ENCODE measurements at regions not wholly inside any gene's neighbourhood (a gene's known extent, or its start where the extent isn't known, plus 50 kb on each side); places are given as distances from the start of the nearest gene placed in this dataset.

DNA sequence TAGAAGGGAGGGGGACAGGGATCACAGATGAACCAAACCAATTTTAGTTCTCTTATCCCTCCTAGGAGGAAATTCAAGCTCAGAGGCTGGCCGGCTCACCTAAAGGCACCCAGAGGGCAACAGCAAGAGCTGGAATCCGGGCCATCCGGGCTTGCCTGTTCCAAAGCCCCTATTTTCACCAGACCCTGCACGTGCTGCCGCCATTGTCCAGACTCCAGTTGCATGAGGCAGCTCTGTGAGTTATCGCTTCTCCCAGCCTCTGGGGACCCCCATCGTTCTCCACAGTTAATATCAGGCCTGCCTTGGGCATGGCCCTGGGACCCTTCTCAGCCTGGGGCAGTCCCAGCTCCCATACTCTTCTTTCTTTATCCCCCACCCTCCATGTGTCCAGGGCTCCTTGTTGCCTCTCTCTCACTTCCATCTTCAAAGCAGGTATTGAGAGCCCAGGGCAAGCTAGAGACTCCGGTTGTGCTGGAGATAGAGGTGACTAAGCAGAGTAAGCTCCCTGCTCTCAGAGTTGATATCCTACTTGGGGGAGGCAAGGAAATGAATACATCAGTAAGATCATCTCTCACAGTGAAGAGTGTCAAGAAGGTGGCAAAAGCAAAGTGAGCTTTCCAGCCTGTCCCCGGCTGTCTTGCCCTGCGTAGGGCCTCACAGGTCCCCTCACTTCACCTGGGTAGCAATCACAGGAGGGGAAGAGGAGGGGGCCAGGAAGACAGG, 322.8 kb downstream of the UACA start:
- DNase-seq: no peak

DNA sequence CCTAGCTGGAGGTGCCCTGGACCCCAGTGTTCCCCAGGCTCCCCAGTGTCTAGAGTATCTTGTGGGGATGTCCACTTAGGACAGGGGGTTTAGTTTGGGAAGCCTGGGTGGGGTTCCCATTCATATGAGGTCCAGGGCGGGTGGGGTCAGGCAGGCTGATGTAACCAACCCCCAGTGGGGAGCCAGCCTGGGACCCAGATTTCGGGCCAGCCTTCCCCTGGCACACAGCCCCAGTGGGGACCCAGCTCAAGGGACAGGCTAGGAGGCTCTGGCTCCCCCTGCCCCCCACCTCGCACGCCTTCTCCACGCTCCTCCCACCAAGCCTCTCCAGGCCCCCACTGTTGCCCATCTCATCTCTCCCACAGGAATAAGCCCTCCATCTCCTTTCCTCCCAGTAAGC, 323.5 kb downstream of the UACA start:
- DNase-seq: no peak

DNA sequence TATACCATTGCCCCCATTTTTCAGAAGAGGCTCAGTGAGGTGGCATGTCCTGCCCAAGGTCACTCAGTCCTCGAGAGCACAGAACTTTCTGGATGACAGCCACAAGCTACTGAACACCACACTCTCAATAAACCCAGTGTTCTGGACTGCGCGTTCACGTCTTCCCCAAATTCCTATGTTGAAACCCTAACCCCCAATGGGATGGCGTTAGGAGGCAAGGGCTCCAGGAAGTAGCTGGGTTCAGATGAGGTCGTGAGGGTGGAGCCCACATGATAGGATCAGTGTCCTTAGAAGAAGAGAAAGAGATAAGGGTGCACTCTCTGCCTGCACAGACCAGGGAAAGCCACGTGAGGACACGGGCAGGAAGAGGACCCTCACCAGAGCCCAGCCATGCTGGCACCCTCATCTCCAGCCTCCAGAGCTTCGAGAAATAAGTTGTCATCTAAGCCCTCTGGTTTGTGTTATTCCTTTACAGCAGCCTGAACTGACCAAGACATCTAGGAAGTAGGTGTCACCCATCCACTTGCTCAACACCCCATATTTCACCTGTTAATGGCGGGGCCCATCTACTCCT, 324.0 kb downstream of the UACA start:
- DNase-seq: no peak

DNA sequence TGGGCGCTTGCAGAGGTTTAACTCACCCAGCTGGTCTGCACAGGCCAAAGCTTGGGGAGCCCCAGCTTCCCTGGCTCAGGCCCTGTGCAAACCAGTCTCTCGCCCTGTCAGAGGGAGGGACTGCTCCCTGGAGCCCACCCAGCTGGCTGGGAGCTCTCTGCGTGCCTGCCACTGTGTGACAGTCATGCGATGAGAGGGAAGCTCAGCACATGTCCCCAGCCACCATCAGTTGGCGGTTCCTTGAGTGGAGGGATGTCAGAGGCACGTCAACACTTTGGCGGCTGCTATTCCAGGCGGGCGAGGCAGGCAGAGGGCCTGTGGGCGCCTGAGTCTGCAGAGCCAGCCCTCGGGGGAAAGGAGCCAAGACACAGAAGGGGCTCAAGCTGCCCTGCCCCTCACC, 324.6 kb downstream of the UACA start:
- no peak for DNase-seq

DNA sequence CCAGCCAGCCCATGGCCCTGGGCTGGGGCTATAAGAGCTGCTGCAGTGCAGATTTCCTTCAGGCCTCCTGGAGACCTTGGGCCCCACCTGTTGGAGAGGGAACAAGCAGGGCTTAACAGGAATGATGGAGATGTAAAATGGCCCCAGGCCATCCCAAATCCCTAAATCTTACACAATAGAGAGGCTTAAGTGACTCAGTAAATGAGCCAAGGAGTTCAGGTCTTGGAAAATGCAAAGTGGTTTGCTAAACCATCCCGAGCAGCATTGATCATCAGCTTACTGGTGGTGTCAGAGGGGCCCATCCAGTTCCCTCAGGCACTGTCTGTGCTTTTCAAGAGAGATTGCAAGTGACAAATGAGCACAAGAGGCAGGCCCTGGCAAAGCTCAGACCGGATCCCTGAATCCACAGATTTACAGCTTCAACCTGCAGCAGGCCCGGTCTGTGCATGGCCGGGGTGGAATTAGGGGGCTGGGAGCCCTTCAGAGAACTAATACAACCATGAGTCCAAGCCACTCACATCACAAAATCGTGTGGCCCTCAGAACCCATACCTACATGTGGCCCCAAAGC, 325.4 kb downstream of the UACA start:
- no peak for DNase-seq

DNA sequence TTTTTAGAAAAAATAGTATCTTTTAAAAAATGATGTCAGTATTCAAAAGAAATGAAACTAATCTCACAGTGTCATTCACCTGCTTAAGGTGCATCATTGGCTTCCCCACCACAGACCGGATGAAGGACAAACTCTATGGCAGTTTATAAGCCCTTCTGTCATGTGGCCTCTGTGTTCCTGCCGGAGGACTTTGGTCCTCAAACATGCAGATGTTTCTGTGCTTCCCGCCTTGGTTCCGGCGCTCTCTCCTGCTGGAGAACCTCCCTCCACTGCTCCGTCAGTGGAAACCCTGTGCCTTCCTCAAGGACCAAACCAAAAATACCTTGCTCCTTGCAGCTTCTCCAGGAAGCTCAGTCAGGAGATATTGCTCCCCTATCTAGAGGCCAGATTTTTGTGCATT, 326.3 kb downstream of the UACA start:
- DNase-seq: no peak

DNA sequence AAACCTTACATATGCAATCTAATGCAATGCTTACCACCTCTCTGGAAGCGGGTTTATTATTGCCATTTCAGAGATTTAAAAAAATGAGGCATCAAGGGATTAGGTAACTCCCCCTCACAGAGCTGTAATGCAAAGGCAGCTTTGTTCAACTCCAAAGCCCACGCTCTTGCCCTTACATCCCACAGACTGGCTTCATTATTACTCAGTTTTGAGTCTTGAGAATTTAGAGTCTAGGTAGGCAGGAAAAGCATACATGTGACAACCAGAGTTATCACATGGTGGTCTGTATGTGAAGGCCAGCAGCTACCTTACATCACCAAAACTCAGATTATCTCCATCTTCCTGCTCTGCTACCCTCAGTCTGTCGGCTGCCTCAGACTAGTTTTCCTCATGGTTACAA, 326.9 kb downstream of the UACA start:
- DNase-seq: no peak

DNA sequence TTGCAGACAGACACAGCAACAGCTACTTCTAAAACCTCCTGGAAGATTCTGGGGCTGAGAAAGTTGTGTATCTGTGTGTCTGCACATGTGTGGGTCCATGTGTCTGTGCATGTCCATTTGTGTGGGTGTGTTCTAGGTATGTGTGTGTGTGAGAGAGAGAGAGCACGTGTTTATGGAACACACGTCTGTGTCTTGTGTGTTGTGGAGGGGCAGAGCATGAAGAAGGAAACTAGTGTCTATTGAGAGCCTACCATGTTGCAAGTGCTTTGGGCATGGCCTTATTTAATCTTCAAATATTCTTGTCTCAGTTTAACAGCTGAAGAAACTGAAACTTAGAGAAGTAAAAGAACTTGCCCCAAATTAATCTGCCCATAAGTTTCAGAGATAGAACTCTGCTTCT, 327.5 kb downstream of the UACA start:
- DNase-seq: no peak

DNA sequence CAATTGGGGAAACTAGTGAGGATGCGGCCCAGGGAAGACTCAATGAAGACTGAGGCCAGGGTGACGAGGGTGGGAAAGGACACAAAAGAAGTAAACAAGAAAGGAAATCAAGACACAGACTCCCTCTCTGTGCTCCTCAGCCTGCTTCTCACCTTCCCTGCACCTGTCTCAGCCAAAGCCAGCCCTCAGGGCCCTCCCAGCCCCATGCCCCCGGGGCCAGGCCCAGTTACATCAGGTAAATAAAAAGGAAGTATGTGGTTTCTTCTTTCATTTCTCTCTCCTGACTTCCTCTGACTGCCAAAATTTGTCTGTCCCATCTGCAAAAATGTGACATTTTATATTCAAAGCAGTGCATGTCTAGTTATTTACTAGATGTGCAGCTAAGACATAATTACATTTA, 328.0 kb downstream of the UACA start:
- no peak for DNase-seq

DNA sequence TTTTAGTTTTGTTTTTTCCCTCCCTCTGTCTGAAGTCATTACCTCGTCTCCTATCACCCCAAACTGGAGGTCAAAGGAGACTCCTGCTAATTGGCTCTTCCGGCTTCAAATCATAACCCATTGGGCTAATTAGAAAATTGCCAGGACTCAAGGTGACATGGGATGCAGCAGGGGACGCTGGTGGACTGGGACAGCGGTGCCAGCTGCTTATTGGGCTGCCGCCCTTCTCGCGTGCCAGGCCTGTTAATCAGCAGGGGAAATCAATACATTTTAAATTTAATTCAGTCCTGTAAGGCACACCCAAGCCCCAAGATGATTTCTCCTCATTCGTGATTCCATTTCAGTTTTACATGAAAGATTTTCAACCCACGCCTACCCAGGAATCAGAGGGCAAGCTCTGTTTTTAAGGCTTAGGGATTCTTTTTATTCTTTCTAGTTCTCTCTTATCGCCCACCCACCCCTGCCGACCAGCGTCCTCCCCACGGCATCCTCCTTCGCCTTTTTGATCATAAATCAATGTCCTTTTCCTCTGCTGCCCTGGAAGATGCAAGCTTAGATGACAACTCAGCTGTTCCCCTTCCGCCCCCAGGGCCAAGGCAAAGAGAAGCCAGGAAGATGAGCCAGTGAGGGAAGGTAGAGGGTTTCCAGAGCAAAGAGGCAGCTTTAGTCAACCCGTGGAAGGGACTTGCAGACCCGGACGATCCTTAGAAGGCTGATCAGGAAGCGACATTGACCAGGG, 329.6 kb downstream of the UACA start:
- DNase-seq: no peak

DNA sequence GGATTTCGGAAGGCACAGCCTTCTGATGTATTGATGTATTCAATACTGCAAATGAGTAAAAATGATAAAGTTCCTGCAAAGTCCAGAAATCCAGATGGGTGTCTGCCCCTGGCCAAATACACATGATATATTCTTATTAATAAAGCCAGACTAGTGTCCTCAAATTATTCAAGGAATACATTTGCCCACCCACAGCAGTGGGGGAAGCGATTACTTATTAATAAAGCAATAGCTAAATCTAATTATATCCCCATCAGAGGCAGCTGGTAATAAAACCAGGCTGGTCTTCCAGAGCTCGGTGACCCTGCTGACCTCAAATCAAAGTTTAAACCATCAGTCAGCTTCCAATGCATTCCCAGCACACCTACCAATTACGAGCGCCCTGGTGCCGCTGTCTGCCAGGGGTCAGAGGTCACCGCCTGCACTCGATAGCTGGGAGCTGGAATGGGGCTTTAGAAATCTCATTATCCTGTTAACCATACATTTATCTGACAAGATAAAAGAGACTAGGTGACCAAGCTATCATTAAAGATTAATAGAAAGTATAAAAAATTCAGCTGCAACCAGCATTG, 330.3 kb downstream of the UACA start:
- no peak for DNase-seq

DNA sequence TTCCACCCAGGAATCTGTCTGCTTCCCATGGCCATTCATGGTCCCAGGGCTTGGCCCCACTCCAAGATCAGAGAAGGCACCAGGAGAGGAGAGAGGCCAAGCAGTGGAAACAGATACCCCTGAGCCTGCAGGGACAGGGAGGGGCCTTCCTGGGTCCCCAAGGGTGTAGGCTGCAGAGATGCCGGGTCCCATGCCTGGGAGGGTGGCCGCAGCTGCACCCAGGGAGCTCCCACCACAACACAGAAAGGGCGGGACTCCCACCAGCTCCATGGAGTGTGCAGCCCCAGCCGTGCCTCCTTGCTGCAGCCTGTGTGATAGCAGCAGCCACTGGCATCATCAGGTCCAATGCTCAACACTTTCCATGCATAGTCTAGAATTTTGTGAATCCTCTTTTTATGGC, 331.5 kb downstream of the UACA start:
- no peak for DNase-seq

DNA sequence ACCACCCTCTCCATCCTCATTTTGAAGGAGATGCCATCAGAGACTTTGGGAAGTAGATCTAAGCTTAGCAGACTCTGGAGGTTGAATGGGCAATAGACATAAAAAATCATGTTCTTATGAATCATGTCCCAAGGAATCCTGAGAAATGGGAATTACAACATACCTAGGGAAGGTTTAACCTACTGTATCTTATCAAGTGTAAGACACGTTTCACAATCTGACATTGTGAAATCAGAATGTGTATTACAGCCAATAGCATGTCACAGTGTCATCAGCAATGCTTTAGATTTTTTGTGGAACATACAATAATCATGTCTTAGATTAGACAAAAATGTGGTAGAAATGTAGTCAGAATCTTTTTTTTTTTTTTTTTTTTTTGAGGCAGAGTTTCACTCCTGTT, 332.4 kb upstream of the TLE3 start:
- no peak for DNase-seq

DNA sequence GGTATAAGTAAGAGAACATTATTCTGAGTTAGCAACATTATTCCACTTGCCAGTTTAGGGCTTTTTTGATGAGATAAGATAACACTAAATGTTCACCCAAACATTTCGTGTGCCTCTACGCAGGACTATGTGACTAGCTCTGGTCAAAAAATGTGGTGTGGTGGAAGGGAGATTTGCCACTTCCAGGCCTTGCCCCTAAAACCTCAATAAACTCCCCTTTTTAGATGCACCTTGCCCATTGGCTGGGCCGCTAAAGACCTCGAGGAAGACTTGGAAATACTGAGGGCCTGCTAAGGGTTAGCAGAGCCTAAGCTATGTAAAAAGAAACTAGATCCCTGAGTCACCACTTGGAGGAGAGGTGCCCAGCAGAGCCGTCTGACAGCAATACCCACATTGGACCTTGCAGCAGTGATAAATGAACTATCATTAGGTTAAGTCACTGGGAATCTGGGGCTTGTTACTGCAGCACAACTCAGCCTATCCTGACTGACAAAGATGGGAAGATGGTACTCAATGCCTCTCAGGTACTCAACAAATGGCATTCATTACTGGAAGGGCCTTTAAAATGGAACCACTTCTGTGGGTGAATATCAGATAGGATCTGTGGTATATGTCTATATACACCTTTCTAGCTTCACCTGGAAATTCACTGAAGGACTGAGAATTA, 331.5 kb upstream of the TLE3 start:
- no peak for DNase-seq

DNA sequence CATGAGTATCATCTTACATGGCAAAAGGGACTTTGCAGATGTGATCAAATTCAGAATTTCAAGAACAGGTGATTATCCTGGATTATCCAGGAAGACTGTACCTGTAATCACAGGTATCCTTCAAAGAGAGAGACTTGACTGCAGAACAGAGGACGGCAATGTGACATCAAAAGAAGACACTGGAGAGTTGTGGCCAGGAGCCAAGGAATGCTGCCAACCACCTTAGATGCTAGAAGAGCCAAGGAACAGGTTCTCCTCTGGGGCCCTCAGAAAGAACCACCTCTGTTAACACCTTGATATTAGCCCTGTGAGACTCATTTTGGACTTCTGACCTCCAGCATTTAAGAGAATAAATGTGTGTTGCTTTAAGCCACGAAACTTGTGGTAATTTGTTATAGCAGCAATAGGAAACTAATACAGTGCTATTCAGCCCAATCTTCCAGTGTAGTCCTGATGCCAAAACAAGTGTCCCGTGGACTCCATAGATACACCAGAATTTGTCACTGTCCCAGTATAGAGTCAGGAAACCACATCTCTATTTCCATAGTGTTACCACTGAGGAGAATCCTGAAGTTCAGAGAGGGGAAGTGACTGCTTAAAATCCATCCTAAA, 330.6 kb upstream of the TLE3 start:
- DNase-seq: no peak

DNA sequence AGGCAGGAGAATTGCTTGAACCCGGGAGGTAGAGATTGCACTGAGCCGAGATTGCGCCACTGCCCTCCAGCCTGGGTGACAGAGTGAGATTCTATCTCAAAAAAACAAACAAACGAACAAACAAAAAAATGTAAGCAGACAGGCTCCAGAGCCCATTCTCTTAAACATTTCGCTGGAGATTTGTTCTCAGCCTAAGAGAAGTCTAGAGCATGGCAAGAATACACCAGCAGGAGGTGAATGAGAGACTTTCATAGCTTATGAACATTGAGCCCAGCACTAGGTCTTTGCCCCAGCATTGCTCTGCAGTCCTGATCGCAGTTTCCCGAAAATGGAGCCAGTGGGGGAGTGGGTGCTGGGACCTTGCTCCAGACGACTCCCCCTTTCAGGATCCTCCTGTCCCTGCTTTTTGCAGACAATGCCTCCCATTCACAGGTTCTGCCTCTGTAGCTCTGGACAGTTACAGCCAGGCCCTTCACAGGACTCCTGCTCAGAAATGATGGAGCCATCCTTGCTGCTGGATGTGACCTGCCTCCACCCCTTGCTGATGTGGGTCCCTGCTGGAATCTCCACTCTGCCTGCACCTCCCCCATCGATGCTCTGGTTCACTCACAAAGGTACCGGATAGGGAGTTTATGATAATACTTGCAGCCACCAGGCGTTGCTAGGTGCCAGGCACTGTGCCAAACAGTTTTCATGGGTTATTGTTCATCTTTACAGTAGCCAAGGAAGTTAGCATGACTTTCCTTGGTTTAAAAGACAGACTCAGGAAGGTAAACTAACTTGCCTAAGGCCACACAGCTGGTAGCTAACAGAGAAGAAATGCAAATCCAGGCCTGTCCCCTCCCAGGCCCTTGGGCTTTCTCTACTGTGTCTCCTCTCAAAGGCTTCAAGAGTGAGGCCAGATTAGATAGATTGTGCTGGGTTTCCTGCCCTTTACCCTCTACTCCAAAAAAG, 329.7 kb upstream of the TLE3 start:
- no peak for DNase-seq

DNA sequence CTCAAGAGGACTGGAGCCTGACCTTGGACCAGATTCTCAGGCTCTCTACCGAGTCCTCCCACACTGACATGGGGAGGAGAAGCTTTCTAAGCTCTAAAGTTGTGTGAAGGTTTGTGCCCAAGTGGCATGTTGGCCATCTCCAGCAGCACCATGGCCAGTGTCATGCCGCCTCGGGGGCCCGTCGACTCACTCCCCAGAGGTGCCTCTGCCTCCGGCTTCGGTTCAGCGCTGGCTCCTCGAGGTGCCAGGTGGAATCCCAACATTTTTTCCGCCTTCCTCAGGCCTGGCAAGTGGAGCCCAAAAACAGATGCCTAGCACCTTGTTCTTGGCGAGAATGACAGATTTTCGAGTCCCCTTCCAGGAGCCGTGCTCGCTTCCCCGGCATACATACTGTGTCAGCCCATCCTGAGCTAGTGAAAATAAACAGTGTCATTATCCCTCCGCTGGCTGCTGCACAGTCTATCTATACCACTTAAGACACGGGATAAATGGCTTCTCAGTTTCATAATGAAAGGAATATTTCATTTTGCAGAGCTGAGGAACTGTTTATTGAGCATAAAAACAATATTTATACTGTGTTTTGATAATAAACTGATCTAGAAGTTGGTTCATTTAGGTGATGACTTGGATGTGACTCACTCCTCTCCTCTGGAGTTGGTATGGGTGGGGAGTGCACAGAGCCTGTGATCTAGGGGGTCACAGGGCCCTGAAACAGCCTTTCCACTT, 328.5 kb upstream of the TLE3 start:
- DNase-seq: no peak

DNA sequence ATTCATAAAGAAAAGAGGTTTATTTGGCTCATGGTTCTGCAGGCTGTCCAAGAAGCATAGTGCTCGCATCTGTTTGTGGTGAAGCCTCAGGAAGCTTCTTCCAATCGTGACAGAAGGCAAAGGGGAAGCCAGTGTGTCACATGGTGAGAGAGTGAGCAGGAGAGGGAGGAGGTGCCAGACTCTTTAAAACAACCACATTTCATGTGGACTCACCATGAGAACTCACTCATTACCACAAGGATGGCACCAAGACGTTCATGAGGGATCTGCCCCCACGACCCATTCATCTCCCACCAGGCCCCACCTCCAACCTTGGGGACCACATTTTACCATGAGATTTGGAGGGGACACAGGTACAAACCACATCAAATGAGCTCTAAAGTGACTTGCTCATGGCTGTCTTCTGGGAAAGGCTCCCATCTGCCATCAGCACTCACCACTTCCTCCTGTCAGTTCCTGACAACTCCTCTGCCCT, 327.3 kb upstream of the TLE3 start:
- no peak for DNase-seq

DNA sequence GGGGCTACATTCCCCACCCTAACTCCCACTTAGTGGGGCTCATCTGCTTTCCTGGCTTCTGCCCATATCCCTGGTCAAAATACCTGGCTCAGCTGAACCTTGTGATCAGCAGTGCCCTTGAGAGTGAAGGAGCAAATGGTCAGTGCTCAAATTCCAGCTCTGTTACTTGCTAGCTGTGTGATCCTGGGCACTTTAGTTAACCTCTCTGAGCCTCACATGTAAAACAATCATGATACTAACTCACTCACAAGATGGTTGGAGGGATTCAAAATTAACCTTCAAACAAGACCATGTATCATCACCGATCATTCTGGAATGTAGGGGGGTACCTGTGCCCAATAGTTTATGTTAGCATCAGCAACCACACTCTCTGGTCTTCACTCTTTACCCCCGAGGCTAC, 325.6 kb upstream of the TLE3 start:
- DNase-seq: no peak

DNA sequence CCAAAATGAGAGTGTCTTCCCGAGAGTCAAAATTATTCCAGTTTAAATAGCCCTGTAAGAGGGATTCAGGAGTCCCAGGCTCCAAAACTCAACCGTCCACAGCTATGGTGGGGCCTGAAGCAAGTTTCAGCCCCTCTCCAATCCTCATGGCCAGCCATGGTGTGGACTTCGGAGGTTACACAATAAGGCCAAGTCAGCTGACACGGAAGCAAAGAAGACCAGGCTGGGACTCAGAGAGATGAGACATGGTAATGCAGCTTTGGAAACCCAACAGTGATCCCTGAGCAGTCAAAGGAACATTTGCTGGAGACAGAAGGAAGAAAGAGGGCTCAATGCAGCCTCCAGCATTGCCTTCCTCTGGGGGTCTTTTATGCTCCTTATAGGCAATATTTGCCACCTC, 324.6 kb upstream of the TLE3 start:
- no peak for DNase-seq

Measured in NCI-H2029 (cell line).